WTC11 (cell line): ENCODE measurements at regions not wholly inside any gene's neighbourhood (a gene's known extent, or its start where the extent isn't known, plus 50 kb on each side); places are given as distances from the start of the nearest gene placed in this dataset.

ENCODE experiments used
- ATAC-seq: fragments of 200-7000 bp; cut with Tn5 transposase; 2 replicates; pipeline ENCODE4 v1.10.0; 2021; ENCODE audit warnings: mild to moderate bottlenecking, moderate library complexity
- CTCF ChIA-PET: fragments of 300-600 bp; sonication (Branson Sonifier 250); formaldehyde crosslinking; loops from one replicate; lab custom pipeline; 2021; ENCODE audit warnings: antibody characterized with exemption; lab: Charles Lee
- POLR2A ChIA-PET: fragments of 350-600 bp; sonication (Branson Sonifier 250); formaldehyde crosslinking; loops from one replicate; lab custom pipeline; 2021; ENCODE audit warnings: antibody characterized with exemption; lab: Charles Lee
- DNase-seq: peaks from one replicate; pipeline ENCODE4 v3.0.0; 2021; ENCODE audit warnings: low spot score
- H3K27ac Mint-ChIP-seq: 2 replicates; pipeline ENCODE4 v1.8.0; 2021; ENCODE audit warnings: mixed read lengths
- H3K27me3 Mint-ChIP-seq: 2 replicates; pipeline ENCODE4 v1.8.0; 2021; ENCODE audit warnings: low read depth, mild to moderate bottlenecking, moderate library complexity, mixed read lengths
- H3K36me3 Mint-ChIP-seq: 2 replicates; pipeline ENCODE4 v1.8.0; 2021; ENCODE audit warnings: mixed read lengths
- H3K4me1 Mint-ChIP-seq: 2 replicates; pipeline ENCODE4 v1.8.0; 2022; ENCODE audit warnings: mixed read lengths
- H3K4me3 Mint-ChIP-seq: 2 replicates; pipeline ENCODE4 v1.8.0; 2021; ENCODE audit warnings: mild to moderate bottlenecking, moderate library complexity, mixed read lengths
- H3K9me3 Mint-ChIP-seq: 2 replicates; pipeline ENCODE4 v1.8.0; 2021; ENCODE audit warnings: mixed read lengths
- ATF1 ChIP-seq: sonication (generic); formaldehyde crosslinking; IDR thresholded peaks from 2 replicates; pipeline ENCODE4 v1.8.1; 2023; ENCODE audit warnings: mild to moderate bottlenecking, moderate library complexity, missing genetic modification reagents
- CBFB ChIP-seq: sonication (generic); formaldehyde crosslinking; IDR thresholded peaks from 2 replicates; pipeline ENCODE4 v1.8.1; 2022; ENCODE audit warnings: mild to moderate bottlenecking, low read depth, missing genetic modification reagents
- CREB1 ChIP-seq: sonication (generic); formaldehyde crosslinking; IDR thresholded peaks from 2 replicates; pipeline ENCODE4 v1.8.0; 2023; ENCODE audit warnings: mild to moderate bottlenecking, missing genetic modification reagents
- CREM ChIP-seq: sonication (generic); formaldehyde crosslinking; IDR thresholded peaks from 2 replicates; pipeline ENCODE4 v1.8.1; 2022; ENCODE audit warnings: mild to moderate bottlenecking, missing genetic modification reagents, moderate library complexity
- ELF4 ChIP-seq: sonication (generic); formaldehyde crosslinking; IDR thresholded peaks from 2 replicates; pipeline ENCODE4 v1.8.1; 2022; ENCODE audit warnings: low read depth, mild to moderate bottlenecking, moderate library complexity, missing genetic modification reagents
- ESRRA ChIP-seq: sonication (generic); formaldehyde crosslinking; IDR thresholded peaks from 2 replicates; pipeline ENCODE4 v1.8.1; 2022; ENCODE audit warnings: mild to moderate bottlenecking, missing genetic modification reagents, borderline replicate concordance
- FOXP1 ChIP-seq: sonication (generic); formaldehyde crosslinking; IDR thresholded peaks from 2 replicates; pipeline ENCODE4 v1.8.0; 2022; ENCODE audit warnings: missing genetic modification reagents, mild to moderate bottlenecking, moderate library complexity, borderline replicate concordance
- IRF2 ChIP-seq: sonication (generic); formaldehyde crosslinking; IDR thresholded peaks from 2 replicates; pipeline ENCODE4 v1.8.0; 2022; ENCODE audit warnings: low read depth, missing genetic modification reagents, borderline replicate concordance
- NFYB ChIP-seq: sonication (generic); formaldehyde crosslinking; conservative IDR thresholded peaks from 2 replicates; pipeline ENCODE4 v1.8.0; 2022; ENCODE audit warnings: low read depth, missing genetic modification reagents
- NR1H2 ChIP-seq: sonication (generic); formaldehyde crosslinking; IDR thresholded peaks from 2 replicates; pipeline ENCODE4 v1.9.0; 2021; ENCODE audit warnings: mild to moderate bottlenecking, moderate library complexity, missing genetic modification reagents
- RELA ChIP-seq: sonication (generic); formaldehyde crosslinking; IDR thresholded peaks from 2 replicates; pipeline ENCODE4 v1.8.1; 2022; ENCODE audit warnings: missing genetic modification reagents, mild to moderate bottlenecking, borderline replicate concordance
- SMAD4 ChIP-seq: sonication (generic); formaldehyde crosslinking; IDR thresholded peaks from 2 replicates; pipeline ENCODE4 v1.8.0; 2022; ENCODE audit warnings: mild to moderate bottlenecking, missing genetic modification reagents
- SOX15 ChIP-seq: fragments of 250-450 bp; sonication (Bioruptor Pico); IDR thresholded peaks from 2 replicates; pipeline ENCODE4 v1.9.0; 2021; ENCODE audit warnings: mild to moderate bottlenecking
- TP53 ChIP-seq: sonication (generic); formaldehyde crosslinking; IDR thresholded peaks from 2 replicates; pipeline ENCODE4 v1.8.1; 2023; ENCODE audit warnings: mild to moderate bottlenecking, missing genetic modification reagents
- ZNF232 ChIP-seq: sonication (generic); formaldehyde crosslinking; IDR thresholded peaks from 2 replicates; pipeline ENCODE4 v1.8.0; 2022; ENCODE audit warnings: mild to moderate bottlenecking, missing genetic modification reagents
- ZNF263 ChIP-seq: sonication (generic); formaldehyde crosslinking; IDR thresholded peaks from 2 replicates; pipeline ENCODE4 v1.8.1; 2022; ENCODE audit warnings: low read depth, mild to moderate bottlenecking, moderate library complexity, missing genetic modification reagents
- ZNF396 ChIP-seq: fragments of 250-450 bp; sonication (Bioruptor Pico); IDR thresholded peaks from 2 replicates; pipeline ENCODE4 v1.8.0; 2021; ENCODE audit warnings: mild to moderate bottlenecking, moderate library complexity, borderline replicate concordance
- TF ChIP-seq, protein P1 (sequence below): fragments of 250-450 bp; sonication (Bioruptor Pico); IDR thresholded peaks from 2 replicates; pipeline ENCODE4 v1.8.0; 2021; ENCODE audit warnings: mild to moderate bottlenecking
- TF ChIP-seq, protein P2 (sequence below): sonication (generic); formaldehyde crosslinking; conservative IDR thresholded peaks from 2 replicates; pipeline ENCODE4 v1.8.1; 2022; ENCODE audit warnings: mild to moderate bottlenecking, missing genetic modification reagents
- TF ChIP-seq, protein P3 (sequence below): fragments of 250-450 bp; sonication (Bioruptor Pico); IDR thresholded peaks from 2 replicates; pipeline ENCODE4 v1.9.0; 2021; ENCODE audit warnings: mild to moderate bottlenecking, borderline replicate concordance
- TF ChIP-seq, protein P4 (sequence below): sonication (generic); formaldehyde crosslinking; IDR thresholded peaks from 2 replicates; pipeline ENCODE4 v1.8.0; 2023; ENCODE audit warnings: mild to moderate bottlenecking, missing genetic modification reagents
- TF ChIP-seq, protein P5 (sequence below): fragments of 250-450 bp; sonication (Bioruptor Pico); IDR thresholded peaks from 2 replicates; pipeline ENCODE4 v1.9.0; 2021; ENCODE audit warnings: mild to moderate bottlenecking
- TF ChIP-seq, protein P6 (sequence below): sonication (generic); formaldehyde crosslinking; IDR thresholded peaks from 2 replicates; pipeline ENCODE4 v1.8.1; 2023; ENCODE audit warnings: mild to moderate bottlenecking, missing genetic modification reagents, moderate library complexity

DNA sequence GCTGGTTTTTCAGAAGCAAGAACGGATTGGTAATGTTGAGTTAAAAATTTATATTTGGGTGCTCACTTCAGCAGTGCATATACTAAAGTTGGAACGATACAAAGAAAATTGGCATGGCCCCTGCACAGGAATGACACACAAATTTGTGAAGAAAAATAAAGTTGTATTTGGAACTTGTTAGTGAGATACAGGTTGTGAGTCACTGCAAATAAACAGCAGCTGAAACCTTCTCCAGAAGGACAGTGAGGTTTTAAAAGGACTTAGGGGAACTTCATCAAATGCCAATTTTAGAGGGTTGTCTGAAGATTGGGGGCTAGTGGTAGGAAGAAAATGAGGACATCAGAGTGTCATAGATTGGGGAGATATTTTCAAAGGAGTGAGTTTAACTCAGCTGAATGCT, 79.7 kb upstream of the ELOVL6 start (continued):
- TF ChIP-seq, protein P1, sequence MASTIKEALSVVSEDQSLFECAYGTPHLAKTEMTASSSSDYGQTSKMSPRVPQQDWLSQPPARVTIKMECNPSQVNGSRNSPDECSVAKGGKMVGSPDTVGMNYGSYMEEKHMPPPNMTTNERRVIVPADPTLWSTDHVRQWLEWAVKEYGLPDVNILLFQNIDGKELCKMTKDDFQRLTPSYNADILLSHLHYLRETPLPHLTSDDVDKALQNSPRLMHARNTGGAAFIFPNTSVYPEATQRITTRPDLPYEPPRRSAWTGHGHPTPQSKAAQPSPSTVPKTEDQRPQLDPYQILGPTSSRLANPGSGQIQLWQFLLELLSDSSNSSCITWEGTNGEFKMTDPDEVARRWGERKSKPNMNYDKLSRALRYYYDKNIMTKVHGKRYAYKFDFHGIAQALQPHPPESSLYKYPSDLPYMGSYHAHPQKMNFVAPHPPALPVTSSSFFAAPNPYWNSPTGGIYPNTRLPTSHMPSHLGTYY (CRISPR knock-in tag) = no peak
- TF ChIP-seq SMAD4 (CRISPR knock-in tag) = no peak
- TF ChIP-seq CREB1 = no peak
- TF ChIP-seq ELF4 (CRISPR knock-in tag) = no peak
- TF ChIP-seq SOX15 (CRISPR knock-in tag) = no peak

DNA sequence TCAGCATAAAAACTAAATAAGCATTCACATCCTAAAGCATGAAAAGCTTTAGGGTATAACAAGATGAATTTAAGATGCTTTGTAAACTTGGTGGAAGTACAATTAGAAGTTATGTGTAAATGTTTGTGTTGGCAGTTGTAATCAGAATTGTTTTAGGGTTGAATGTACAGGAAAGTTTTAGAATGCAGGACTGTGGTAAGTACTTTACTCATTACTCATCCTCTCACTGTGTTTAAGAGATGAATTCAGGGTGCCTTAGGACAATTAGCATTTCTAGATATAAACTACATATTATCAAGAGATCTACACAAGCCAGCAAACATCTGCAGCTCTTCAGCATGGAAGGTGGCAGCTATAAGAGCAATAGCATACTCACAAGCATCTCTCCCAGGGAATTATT, 77.5 kb upstream of the ELOVL6 start:
- DNase-seq = no peak
- Mint-ChIP-seq H3K27ac (no peak overlapping the region), H3K4me3 (no peak overlapping the region), H3K4me1 (peaks cover 4% of the 10 kb centered on the region)
- POLR2A ChIA-PET = interaction anchor here (0.5 kb wide), 1 partner anchor 218 kb away, joined by 4 read pairs; no protein-coding TSS in a partner anchor
- no peak for ATAC-seq
- TF ChIP-seq NR1H2 (CRISPR knock-in tag) (no peak), SMAD4 (CRISPR knock-in tag) (no peak), ZNF263 (CRISPR knock-in tag) (no peak), CREB1 (no peak), ESRRA (CRISPR knock-in tag) (no peak), FOXP1 (CRISPR knock-in tag) (no peak), ELF4 (CRISPR knock-in tag) (no peak), ZNF232 (CRISPR knock-in tag) (no peak), CBFB (CRISPR knock-in tag) (no peak)
- TF ChIP-seq, protein P2, sequence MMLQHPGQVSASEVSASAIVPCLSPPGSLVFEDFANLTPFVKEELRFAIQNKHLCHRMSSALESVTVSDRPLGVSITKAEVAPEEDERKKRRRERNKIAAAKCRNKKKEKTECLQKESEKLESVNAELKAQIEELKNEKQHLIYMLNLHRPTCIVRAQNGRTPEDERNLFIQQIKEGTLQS (CRISPR knock-in tag) = no peak
- TF ChIP-seq, protein P3, sequence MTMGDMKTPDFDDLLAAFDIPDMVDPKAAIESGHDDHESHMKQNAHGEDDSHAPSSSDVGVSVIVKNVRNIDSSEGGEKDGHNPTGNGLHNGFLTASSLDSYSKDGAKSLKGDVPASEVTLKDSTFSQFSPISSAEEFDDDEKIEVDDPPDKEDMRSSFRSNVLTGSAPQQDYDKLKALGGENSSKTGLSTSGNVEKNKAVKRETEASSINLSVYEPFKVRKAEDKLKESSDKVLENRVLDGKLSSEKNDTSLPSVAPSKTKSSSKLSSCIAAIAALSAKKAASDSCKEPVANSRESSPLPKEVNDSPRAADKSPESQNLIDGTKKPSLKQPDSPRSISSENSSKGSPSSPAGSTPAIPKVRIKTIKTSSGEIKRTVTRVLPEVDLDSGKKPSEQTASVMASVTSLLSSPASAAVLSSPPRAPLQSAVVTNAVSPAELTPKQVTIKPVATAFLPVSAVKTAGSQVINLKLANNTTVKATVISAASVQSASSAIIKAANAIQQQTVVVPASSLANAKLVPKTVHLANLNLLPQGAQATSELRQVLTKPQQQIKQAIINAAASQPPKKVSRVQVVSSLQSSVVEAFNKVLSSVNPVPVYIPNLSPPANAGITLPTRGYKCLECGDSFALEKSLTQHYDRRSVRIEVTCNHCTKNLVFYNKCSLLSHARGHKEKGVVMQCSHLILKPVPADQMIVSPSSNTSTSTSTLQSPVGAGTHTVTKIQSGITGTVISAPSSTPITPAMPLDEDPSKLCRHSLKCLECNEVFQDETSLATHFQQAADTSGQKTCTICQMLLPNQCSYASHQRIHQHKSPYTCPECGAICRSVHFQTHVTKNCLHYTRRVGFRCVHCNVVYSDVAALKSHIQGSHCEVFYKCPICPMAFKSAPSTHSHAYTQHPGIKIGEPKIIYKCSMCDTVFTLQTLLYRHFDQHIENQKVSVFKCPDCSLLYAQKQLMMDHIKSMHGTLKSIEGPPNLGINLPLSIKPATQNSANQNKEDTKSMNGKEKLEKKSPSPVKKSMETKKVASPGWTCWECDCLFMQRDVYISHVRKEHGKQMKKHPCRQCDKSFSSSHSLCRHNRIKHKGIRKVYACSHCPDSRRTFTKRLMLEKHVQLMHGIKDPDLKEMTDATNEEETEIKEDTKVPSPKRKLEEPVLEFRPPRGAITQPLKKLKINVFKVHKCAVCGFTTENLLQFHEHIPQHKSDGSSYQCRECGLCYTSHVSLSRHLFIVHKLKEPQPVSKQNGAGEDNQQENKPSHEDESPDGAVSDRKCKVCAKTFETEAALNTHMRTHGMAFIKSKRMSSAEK (CRISPR knock-in tag) = no peak
- TF ChIP-seq, all 79 proteins: peak for 0
- H3K36me3 Mint-ChIP-seq = no peaks in the 10 kb centered on the region
- no peaks in the 10 kb centered on the region for H3K27me3 Mint-ChIP-seq
- H3K9me3 Mint-ChIP-seq = no peaks in the 10 kb centered on the region
- CTCF ChIA-PET = no interaction called here

DNA sequence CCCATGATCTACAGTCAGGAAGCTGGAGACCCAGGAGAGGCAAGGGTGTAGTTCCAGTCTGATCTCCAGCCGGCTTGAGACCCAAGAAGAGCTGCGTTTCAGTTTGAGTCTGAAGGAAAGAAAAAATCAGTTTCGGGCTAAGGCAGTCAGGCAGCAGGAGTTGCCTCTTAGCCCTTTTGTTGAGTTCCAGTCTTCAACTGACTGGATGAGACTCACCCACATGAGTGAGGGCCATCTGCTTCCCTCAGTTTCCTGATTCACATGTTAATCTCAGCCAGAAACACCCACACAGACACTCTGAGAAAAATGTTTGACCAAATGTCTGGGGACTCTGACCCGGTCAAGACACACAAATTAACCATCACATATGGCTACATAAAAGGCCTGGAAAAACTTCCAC, 73.6 kb upstream of the ELOVL6 start:
- DNase-seq (no peak), ATAC-seq (no peak)
- POLR2A ChIA-PET = no interaction called here
- peaks cover 4% of the 10 kb centered on the region for H3K4me1 Mint-ChIP-seq
- H3K9me3 Mint-ChIP-seq = no peaks in the 10 kb centered on the region
- H3K27me3 Mint-ChIP-seq = no peaks in the 10 kb centered on the region
- no peak overlapping the region for H3K4me3 Mint-ChIP-seq
- CTCF ChIA-PET = no interaction called here
- peak overlapping the region; percentile 10 for H3K27ac Mint-ChIP-seq
- no peaks in the 10 kb centered on the region for H3K36me3 Mint-ChIP-seq
- TF ChIP-seq ZNF396 (no peak), SOX15 (CRISPR knock-in tag) (no peak), CBFB (CRISPR knock-in tag) (no peak), RELA (CRISPR knock-in tag) (no peak), NFYB (no peak), TP53 (CRISPR knock-in tag) (no peak), CREM (CRISPR knock-in tag) (no peak), ATF1 (CRISPR knock-in tag) (no peak), ESRRA (CRISPR knock-in tag) (no peak), IRF2 (CRISPR knock-in tag) (no peak)
- TF ChIP-seq, protein P4, sequence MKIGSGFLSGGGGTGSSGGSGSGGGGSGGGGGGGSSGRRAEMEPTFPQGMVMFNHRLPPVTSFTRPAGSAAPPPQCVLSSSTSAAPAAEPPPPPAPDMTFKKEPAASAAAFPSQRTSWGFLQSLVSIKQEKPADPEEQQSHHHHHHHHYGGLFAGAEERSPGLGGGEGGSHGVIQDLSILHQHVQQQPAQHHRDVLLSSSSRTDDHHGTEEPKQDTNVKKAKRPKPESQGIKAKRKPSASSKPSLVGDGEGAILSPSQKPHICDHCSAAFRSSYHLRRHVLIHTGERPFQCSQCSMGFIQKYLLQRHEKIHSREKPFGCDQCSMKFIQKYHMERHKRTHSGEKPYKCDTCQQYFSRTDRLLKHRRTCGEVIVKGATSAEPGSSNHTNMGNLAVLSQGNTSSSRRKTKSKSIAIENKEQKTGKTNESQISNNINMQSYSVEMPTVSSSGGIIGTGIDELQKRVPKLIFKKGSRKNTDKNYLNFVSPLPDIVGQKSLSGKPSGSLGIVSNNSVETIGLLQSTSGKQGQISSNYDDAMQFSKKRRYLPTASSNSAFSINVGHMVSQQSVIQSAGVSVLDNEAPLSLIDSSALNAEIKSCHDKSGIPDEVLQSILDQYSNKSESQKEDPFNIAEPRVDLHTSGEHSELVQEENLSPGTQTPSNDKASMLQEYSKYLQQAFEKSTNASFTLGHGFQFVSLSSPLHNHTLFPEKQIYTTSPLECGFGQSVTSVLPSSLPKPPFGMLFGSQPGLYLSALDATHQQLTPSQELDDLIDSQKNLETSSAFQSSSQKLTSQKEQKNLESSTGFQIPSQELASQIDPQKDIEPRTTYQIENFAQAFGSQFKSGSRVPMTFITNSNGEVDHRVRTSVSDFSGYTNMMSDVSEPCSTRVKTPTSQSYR (CRISPR knock-in tag) = no peak
- TF ChIP-seq, protein P5, sequence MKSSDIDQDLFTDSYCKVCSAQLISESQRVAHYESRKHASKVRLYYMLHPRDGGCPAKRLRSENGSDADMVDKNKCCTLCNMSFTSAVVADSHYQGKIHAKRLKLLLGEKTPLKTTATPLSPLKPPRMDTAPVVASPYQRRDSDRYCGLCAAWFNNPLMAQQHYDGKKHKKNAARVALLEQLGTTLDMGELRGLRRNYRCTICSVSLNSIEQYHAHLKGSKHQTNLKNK = no peak
- TF ChIP-seq, protein P6, sequence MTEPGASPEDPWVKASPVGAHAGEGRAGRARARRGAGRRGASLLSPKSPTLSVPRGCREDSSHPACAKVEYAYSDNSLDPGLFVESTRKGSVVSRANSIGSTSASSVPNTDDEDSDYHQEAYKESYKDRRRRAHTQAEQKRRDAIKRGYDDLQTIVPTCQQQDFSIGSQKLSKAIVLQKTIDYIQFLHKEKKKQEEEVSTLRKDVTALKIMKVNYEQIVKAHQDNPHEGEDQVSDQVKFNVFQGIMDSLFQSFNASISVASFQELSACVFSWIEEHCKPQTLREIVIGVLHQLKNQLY (CRISPR knock-in tag) = no peak
